ENCODE measurements at regions not wholly inside any gene's neighbourhood (a gene's known extent, or its start where the extent isn't known, plus 50 kb on each side); places are given as distances from the start of the nearest gene placed in this dataset.

DNA sequence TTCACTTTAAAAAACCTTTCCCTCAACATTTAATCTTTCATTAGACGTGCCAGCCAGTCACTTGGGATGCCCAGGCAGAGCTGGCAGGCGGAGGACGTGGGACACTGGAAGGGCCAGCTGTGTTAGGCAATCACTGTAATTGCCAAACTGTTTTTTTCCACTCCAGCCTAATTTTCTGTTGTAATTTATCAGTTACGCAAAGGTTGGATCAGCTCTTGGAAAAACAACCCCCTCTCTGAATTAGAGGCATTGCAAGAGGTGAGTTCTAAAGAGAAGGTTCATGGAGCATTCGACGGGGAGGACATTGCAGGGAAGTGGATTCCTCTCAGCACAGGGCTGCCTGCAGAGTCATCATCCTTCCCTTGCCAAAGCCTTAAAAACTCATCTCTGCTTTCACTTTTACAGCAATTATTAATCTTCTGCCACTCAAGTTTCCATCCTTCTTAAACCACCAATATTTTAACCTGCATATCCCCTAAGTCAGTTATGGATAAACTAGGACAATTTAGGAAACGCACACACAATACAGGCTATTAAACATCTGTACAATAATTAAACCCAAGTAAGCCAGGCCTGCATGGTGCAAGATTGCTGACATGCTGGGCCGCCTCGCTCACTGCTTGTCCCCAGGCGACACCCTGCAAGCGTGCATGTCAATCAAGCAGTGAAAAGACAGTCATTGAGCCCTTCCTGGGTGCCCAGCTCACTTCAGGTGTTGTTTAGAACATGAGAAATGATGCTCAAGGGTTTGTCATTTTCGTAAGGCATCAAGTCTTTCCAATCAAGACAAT is 272.3 kb upstream of the RNF32 start:
- Mint-ChIP-seq H3K27ac (no peak overlapping the region), H3K4me3 (no peak overlapping the region), H3K4me1 (no peaks in the 10 kb centered on the region), H3K36me3 (ENCODE audit: low read depth) (peaks cover 7% of the 10 kb centered on the region; the same call in 2 of the 3 replicates), H3K27me3 (ENCODE audit: insufficient read depth, low read depth, poor library complexity) (no peaks in the 10 kb centered on the region), H3K9me3 (peaks cover 34% of the 10 kb centered on the region)
- H3F3A ChIP-seq (replicated peaks; ENCODE audit: low read depth): no peaks in the 10 kb centered on the region
- no peak overlapping the region for H3K4me3 ChIP-seq
- H3K27me3 ChIP-seq (ENCODE audit: insufficient read depth): no peaks in the 10 kb centered on the region
- no peaks in the 10 kb centered on the region for H4K20me1 ChIP-seq (replicated peaks; ENCODE audit: insufficient read depth)
- TF ChIP-seq EZH2 (IDR thresholded peaks at IDR 0.05; ENCODE audit: low read depth, unreplicated experiment) (no peak), CTCF (conservative IDR thresholded peaks at IDR 0.05; ENCODE audit: low read depth in 2 of 2) (no peak), STAT1 (IDR thresholded peaks at IDR 0.05; ENCODE audit: unreplicated experiment) (no peak), EZH2phosphoT487 (IDR thresholded peaks at IDR 0.05; ENCODE audit: unreplicated experiment) (no peak), ZNF331 (CRISPR knock-in tag; IDR thresholded peaks at IDR 0.05; ENCODE audit: low read depth) (no peak)
- TF ChIP-seq, protein P1, sequence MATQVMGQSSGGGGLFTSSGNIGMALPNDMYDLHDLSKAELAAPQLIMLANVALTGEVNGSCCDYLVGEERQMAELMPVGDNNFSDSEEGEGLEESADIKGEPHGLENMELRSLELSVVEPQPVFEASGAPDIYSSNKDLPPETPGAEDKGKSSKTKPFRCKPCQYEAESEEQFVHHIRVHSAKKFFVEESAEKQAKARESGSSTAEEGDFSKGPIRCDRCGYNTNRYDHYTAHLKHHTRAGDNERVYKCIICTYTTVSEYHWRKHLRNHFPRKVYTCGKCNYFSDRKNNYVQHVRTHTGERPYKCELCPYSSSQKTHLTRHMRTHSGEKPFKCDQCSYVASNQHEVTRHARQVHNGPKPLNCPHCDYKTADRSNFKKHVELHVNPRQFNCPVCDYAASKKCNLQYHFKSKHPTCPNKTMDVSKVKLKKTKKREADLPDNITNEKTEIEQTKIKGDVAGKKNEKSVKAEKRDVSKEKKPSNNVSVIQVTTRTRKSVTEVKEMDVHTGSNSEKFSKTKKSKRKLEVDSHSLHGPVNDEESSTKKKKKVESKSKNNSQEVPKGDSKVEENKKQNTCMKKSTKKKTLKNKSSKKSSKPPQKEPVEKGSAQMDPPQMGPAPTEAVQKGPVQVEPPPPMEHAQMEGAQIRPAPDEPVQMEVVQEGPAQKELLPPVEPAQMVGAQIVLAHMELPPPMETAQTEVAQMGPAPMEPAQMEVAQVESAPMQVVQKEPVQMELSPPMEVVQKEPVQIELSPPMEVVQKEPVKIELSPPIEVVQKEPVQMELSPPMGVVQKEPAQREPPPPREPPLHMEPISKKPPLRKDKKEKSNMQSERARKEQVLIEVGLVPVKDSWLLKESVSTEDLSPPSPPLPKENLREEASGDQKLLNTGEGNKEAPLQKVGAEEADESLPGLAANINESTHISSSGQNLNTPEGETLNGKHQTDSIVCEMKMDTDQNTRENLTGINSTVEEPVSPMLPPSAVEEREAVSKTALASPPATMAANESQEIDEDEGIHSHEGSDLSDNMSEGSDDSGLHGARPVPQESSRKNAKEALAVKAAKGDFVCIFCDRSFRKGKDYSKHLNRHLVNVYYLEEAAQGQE (IDR thresholded peaks at IDR 0.05; ENCODE audit: unreplicated experiment): no peak
- TF ChIP-seq, protein P2, sequence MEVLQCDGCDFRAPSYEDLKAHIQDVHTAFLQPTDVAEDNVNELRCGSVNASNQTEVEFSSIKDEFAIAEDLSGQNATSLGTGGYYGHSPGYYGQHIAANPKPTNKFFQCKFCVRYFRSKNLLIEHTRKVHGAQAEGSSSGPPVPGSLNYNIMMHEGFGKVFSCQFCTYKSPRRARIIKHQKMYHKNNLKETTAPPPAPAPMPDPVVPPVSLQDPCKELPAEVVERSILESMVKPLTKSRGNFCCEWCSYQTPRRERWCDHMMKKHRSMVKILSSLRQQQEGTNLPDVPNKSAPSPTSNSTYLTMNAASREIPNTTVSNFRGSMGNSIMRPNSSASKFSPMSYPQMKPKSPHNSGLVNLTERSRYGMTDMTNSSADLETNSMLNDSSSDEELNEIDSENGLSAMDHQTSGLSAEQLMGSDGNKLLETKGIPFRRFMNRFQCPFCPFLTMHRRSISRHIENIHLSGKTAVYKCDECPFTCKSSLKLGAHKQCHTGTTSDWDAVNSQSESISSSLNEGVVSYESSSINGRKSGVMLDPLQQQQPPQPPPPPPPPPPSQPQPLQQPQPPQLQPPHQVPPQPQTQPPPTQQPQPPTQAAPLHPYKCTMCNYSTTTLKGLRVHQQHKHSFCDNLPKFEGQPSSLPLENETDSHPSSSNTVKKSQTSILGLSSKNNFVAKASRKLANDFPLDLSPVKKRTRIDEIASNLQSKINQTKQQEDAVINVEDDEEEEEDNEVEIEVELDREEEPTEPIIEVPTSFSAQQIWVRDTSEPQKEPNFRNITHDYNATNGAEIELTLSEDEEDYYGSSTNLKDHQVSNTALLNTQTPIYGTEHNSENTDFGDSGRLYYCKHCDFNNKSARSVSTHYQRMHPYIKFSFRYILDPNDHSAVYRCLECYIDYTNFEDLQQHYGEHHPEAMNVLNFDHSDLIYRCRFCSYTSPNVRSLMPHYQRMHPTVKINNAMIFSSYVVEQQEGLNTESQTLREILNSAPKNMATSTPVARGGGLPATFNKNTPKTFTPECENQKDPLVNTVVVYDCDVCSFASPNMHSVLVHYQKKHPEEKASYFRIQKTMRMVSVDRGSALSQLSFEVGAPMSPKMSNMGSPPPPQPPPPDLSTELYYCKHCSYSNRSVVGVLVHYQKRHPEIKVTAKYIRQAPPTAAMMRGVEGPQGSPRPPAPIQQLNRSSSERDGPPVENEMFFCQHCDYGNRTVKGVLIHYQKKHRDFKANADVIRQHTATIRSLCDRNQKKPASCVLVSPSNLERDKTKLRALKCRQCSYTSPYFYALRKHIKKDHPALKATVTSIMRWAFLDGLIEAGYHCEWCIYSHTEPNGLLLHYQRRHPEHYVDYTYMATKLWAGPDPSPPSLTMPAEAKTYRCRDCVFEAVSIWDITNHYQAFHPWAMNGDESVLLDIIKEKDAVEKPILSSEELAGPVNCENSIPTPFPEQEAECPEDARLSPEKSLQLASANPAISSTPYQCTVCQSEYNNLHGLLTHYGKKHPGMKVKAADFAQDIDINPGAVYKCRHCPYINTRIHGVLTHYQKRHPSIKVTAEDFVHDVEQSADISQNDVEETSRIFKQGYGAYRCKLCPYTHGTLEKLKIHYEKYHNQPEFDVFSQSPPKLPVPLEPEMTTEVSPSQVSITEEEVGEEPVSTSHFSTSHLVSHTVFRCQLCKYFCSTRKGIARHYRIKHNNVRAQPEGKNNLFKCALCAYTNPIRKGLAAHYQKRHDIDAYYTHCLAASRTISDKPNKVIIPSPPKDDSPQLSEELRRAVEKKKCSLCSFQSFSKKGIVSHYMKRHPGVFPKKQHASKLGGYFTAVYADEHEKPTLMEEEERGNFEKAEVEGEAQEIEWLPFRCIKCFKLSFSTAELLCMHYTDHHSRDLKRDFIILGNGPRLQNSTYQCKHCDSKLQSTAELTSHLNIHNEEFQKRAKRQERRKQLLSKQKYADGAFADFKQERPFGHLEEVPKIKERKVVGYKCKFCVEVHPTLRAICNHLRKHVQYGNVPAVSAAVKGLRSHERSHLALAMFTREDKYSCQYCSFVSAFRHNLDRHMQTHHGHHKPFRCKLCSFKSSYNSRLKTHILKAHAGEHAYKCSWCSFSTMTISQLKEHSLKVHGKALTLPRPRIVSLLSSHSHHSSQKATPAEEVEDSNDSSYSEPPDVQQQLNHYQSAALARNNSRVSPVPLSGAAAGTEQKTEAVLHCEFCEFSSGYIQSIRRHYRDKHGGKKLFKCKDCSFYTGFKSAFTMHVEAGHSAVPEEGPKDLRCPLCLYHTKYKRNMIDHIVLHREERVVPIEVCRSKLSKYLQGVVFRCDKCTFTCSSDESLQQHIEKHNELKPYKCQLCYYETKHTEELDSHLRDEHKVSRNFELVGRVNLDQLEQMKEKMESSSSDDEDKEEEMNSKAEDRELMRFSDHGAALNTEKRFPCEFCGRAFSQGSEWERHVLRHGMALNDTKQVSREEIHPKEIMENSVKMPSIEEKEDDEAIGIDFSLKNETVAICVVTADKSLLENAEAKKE (CRISPR knock-in tag; IDR thresholded peaks at IDR 0.05): no peak
- TF ChIP-seq, protein P3, sequence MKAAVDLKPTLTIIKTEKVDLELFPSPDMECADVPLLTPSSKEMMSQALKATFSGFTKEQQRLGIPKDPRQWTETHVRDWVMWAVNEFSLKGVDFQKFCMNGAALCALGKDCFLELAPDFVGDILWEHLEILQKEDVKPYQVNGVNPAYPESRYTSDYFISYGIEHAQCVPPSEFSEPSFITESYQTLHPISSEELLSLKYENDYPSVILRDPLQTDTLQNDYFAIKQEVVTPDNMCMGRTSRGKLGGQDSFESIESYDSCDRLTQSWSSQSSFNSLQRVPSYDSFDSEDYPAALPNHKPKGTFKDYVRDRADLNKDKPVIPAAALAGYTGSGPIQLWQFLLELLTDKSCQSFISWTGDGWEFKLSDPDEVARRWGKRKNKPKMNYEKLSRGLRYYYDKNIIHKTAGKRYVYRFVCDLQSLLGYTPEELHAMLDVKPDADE (IDR thresholded peaks at IDR 0.05): no peak
- no peak overlapping the region for H3K4me2 ChIP-seq
- no peaks in the 10 kb centered on the region for H3K36me3 ChIP-seq (ENCODE audit: insufficient read depth)
- H2AFZ ChIP-seq: no peak overlapping the region
- H3K9me2 ChIP-seq (ENCODE audit: insufficient read depth): no peaks in the 10 kb centered on the region
- H3K79me2 ChIP-seq (replicated peaks; ENCODE audit: insufficient read depth): no peaks in the 10 kb centered on the region
- DNase-seq (ENCODE audit: low spot score): no peak
- no peak for ATAC-seq
- H3K27ac ChIP-seq (ENCODE audit: low read depth): no peak overlapping the region
- no peaks in the 10 kb centered on the region for H3K4me1 ChIP-seq (ENCODE audit: insufficient read depth)

Measured in GM23338 (cell line).